ENCODE measurements at regions not wholly inside any gene's neighbourhood (a gene's known extent, or its start where the extent isn't known, plus 50 kb on each side); places are given as distances from the start of the nearest gene placed in this dataset.

- no peak for DNase-seq (ENCODE audit: low spot score)
Measured at GRCh38 chr1:30295674-30296073, 427.7 kb downstream of the MATN1 start.

GRCh38 chr1:30295266-30295665 is 428.1 kb downstream of the MATN1 start:
- DNase-seq (ENCODE audit: low spot score): no peak

- no peak for DNase-seq (ENCODE audit: low spot score)
Measured at GRCh38 chr1:30294508-30294907, 428.9 kb downstream of the MATN1 start.

- no peak for DNase-seq (ENCODE audit: low spot score)
Measured at GRCh38 chr1:30292451-30292850, 430.9 kb downstream of the MATN1 start.

GRCh38 chr1:30291526-30291925 is 431.9 kb downstream of the MATN1 start:
- DNase-seq (ENCODE audit: low spot score): no peak

- no peak for DNase-seq (ENCODE audit: low spot score)
Measured at GRCh38 chr1:30290581-30290980, 432.8 kb downstream of the MATN1 start.

GRCh38 chr1:30287976-30288375 is 435.4 kb downstream of the MATN1 start:
- no peak for DNase-seq (ENCODE audit: low spot score)

GRCh38 chr1:30286988-30287839 is 436.2 kb downstream of the MATN1 start:
- no peak for DNase-seq (ENCODE audit: low spot score)

- DNase-seq (ENCODE audit: low spot score): no peak
Measured at GRCh38 chr1:30286241-30286987, 437.0 kb downstream of the MATN1 start.

GRCh38 chr1:30285501-30285932 is 437.9 kb downstream of the MATN1 start:
- DNase-seq (ENCODE audit: low spot score): no peak

GRCh38 chr1:30284728-30285475 is 438.5 kb downstream of the MATN1 start:
- no peak for DNase-seq (ENCODE audit: low spot score)

GRCh38 chr1:30284226-30284625 is 439.2 kb downstream of the MATN1 start:
- no peak for DNase-seq (ENCODE audit: low spot score)

GRCh38 chr1:30283199-30283962 is 440.0 kb downstream of the MATN1 start:
- no peak for DNase-seq (ENCODE audit: low spot score)

- DNase-seq (ENCODE audit: low spot score): no peak
Measured at GRCh38 chr1:30280572-30280971, 442.8 kb downstream of the MATN1 start.

- DNase-seq (ENCODE audit: low spot score): no peak
Measured at GRCh38 chr1:30277911-30278310, 445.5 kb downstream of the MATN1 start.

- DNase-seq (ENCODE audit: low spot score): no peak
Measured at GRCh38 chr1:30277415-30277814, 446.0 kb downstream of the MATN1 start.

- DNase-seq (ENCODE audit: low spot score): no peak
Measured at GRCh38 chr1:30275926-30276764, 447.2 kb downstream of the MATN1 start.

- DNase-seq (ENCODE audit: low spot score): no peak
Measured at GRCh38 chr1:30274976-30275621, 448.3 kb downstream of the MATN1 start.

GRCh38 chr1:30274173-30274970 is 449.0 kb downstream of the MATN1 start:
- DNase-seq (ENCODE audit: low spot score): no peak

Data from SK-N-DZ (cell line).